HL-60 (cell line): ENCODE measurements at regions not wholly inside any gene's neighbourhood (a gene's known extent, or its start where the extent isn't known, plus 50 kb on each side); places are given as distances from the start of the nearest gene placed in this dataset.

ENCODE experiments used
- DNase-seq, 2 experiments: peaks; one replicate each; pipeline ENCODE4 v3.0.0-alpha.2; 2010 to 2020; ENCODE audit warnings: low read depth in 1 of 2, low spot score in 1 of 2
- H3K27ac ChIP-seq: fragments of 250-450 bp; sonication (Bioruptor Pico); replicated peaks from 2 replicates; pipeline ENCODE4 v1.5.1; 2020; ENCODE audit warnings: mild to moderate bottlenecking, moderate library complexity
- H3K27me3 ChIP-seq: fragments of 250-450 bp; sonication (Bioruptor Pico); 2 replicates; pipeline ENCODE4 v1.5.1; 2021; ENCODE audit warnings: mild to moderate bottlenecking, moderate library complexity; ENCODE audit not compliant: insufficient read depth, poor library complexity, severe bottlenecking
- H3K4me3 ChIP-seq: replicated peaks from 2 replicates; pipeline ENCODE4 v1.5.1; 2011; ENCODE audit warnings: mild to moderate bottlenecking, control low read depth, low read length; ENCODE audit not compliant: insufficient read depth
- GABPA ChIP-seq: IDR thresholded peaks from 2 replicates; pipeline ENCODE4 v1.6.1; 2012; ENCODE audit warnings: low read depth
- POLR2AphosphoS5 ChIP-seq: IDR thresholded peaks from 2 replicates; pipeline ENCODE4 v1.6.1; 2012; ENCODE audit warnings: low read depth
- SPI1 ChIP-seq: IDR thresholded peaks from 2 replicates; pipeline ENCODE4 v1.6.1; 2012; ENCODE audit warnings: low read depth, mild to moderate bottlenecking, borderline replicate concordance
- TF ChIP-seq, protein P1 (sequence below): IDR thresholded peaks from 2 replicates; pipeline ENCODE4 v1.6.1; 2012; ENCODE audit warnings: low read depth; ENCODE audit not compliant: insufficient replicate concordance
- TF ChIP-seq, protein P2 (sequence below): IDR thresholded peaks from one replicate; pipeline ENCODE4 v1.5.1; 2011; ENCODE audit warnings: low read length, control low read depth, inconsistent platforms; ENCODE audit not compliant: insufficient read depth

DNA sequence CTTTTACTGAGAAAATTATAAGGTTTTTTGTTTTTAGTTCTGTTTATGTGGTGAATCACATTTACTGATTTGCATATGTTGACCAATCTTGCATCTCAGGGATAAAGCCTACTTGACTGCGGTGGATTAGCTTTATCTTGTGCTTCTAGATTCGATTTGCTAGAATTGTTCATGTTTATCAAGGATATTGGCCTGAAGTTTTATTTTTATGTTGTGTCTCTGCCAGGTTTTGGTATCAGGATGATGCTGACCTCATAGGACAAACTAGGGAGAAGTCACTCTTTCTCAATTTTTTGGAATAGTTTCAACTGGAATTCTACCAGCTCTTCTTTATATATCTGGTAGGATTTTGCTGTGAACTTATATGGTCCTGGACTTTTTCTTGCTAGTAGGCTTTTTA lies 504.8 kb downstream of the ETS1 start:
- DNase-seq = no peak
- H3K27ac ChIP-seq = no peak overlapping the region
- H3K27me3 ChIP-seq = no peaks in the 10 kb centered on the region
- no peak overlapping the region for H3K4me3 ChIP-seq
- no peak for TF ChIP-seq POLR2AphosphoS5
- TF ChIP-seq, protein P1, sequence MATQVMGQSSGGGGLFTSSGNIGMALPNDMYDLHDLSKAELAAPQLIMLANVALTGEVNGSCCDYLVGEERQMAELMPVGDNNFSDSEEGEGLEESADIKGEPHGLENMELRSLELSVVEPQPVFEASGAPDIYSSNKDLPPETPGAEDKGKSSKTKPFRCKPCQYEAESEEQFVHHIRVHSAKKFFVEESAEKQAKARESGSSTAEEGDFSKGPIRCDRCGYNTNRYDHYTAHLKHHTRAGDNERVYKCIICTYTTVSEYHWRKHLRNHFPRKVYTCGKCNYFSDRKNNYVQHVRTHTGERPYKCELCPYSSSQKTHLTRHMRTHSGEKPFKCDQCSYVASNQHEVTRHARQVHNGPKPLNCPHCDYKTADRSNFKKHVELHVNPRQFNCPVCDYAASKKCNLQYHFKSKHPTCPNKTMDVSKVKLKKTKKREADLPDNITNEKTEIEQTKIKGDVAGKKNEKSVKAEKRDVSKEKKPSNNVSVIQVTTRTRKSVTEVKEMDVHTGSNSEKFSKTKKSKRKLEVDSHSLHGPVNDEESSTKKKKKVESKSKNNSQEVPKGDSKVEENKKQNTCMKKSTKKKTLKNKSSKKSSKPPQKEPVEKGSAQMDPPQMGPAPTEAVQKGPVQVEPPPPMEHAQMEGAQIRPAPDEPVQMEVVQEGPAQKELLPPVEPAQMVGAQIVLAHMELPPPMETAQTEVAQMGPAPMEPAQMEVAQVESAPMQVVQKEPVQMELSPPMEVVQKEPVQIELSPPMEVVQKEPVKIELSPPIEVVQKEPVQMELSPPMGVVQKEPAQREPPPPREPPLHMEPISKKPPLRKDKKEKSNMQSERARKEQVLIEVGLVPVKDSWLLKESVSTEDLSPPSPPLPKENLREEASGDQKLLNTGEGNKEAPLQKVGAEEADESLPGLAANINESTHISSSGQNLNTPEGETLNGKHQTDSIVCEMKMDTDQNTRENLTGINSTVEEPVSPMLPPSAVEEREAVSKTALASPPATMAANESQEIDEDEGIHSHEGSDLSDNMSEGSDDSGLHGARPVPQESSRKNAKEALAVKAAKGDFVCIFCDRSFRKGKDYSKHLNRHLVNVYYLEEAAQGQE = no peak
- TF ChIP-seq SPI1 = no peak
- TF ChIP-seq GABPA = no peak
- TF ChIP-seq, protein P2, sequence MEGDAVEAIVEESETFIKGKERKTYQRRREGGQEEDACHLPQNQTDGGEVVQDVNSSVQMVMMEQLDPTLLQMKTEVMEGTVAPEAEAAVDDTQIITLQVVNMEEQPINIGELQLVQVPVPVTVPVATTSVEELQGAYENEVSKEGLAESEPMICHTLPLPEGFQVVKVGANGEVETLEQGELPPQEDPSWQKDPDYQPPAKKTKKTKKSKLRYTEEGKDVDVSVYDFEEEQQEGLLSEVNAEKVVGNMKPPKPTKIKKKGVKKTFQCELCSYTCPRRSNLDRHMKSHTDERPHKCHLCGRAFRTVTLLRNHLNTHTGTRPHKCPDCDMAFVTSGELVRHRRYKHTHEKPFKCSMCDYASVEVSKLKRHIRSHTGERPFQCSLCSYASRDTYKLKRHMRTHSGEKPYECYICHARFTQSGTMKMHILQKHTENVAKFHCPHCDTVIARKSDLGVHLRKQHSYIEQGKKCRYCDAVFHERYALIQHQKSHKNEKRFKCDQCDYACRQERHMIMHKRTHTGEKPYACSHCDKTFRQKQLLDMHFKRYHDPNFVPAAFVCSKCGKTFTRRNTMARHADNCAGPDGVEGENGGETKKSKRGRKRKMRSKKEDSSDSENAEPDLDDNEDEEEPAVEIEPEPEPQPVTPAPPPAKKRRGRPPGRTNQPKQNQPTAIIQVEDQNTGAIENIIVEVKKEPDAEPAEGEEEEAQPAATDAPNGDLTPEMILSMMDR = no peak

DNA sequence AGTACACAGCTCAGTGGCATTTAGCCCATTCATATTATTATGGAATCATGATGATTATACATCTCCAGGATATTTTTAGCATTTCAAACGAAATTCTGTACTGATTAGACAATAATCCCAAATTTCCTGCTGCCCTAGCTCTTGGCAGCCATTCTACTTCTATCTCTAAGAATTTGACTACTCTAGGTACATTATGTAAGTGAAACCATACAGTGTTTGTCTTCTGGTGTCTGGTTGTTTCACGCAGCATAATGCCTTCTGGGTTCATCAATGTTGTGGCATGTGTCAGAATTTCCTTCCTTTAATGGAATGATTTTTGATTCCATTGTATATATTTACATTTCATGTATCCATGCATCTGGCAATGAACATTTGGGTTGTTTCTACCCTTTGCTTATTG lies 517.7 kb downstream of the ETS1 start:
- Histone ChIP-seq H3K4me3 (no peak overlapping the region), H3K27ac (no peak overlapping the region), H3K27me3 (no peaks in the 10 kb centered on the region)
- DNase-seq = no peak
- TF ChIP-seq POLR2AphosphoS5 = no peak
- TF ChIP-seq, protein P1 = no peak
- TF ChIP-seq, protein P2 = no peak
- no peak for TF ChIP-seq SPI1
- no peak for TF ChIP-seq GABPA

DNA sequence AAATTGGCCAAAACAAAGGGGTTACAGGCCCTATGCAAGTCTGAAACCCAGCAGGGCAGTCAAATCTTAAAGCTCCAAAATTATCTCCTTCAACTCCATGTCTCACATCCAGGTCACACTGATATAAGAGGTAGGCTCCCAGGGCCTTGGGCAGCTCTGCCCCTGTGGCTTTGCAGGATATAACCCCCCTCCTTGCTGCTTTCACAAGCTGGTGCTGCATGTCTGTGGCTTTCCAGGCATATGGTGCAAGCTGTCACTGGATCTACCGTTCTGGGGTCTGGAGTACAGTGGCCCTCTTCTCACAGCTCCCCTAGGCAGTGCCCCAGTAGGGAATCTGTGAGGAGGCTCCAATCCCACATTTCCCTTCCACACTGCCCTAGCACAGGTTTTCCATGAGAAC lies 519.6 kb downstream of the ETS1 start:
- no peak for DNase-seq
- H3K27ac ChIP-seq = no peak overlapping the region
- TF ChIP-seq GABPA (no peak), POLR2AphosphoS5 (no peak), SPI1 (no peak)
- TF ChIP-seq, protein P2 = no peak
- TF ChIP-seq, protein P1 = no peak
- H3K4me3 ChIP-seq = no peak overlapping the region
- H3K27me3 ChIP-seq = no peaks in the 10 kb centered on the region
